ENCODE measurements at regions not wholly inside any gene's neighbourhood (a gene's known extent, or its start where the extent isn't known, plus 50 kb on each side); places are given as distances from the start of the nearest gene placed in this dataset.

DNA sequence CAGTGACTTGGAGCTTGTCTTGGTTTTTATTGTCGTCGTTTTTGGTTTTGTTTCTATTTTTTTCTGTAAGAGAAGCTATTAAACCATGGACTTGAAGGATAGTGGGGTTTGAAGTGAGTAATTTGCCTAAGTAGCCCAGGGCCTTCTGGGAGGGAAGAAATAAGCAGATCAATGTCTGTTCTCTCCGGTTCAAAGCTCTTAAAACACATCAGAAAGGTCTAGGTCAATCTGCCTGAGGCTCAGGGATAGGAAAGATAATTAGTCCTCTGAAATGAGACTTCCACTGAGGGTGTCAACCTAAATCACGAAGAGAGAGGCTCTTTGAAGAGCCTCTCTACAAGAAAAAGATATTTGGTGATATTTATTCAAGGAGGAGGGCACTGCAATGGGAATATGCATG lies 178.0 kb downstream of the MATN1 start:
- Histone ChIP-seq H3K36me3 (ENCODE audit: insufficient read depth, low read length) (no peaks in the 10 kb centered on the region), H3K4me2 (ENCODE audit: low read length) (no peak overlapping the region), H3K9me3 (ENCODE audit: low read length) (no peaks in the 10 kb centered on the region), H3K9me2 (ENCODE audit: insufficient read depth, low read length) (no peaks in the 10 kb centered on the region), H3K79me2 (replicated peaks; ENCODE audit: insufficient read depth, low read length) (no peaks in the 10 kb centered on the region), H4K20me1 (ENCODE audit: insufficient read depth) (no peaks in the 10 kb centered on the region), H3F3A (ENCODE audit: insufficient read depth, low read length, poor library complexity, severe bottlenecking) (no peaks in the 10 kb centered on the region), H3K27ac (ENCODE audit: low read length) (no peak overlapping the region), H3K27me3 (ENCODE audit: insufficient read depth, low read depth, low read length) (no peaks in the 10 kb centered on the region), H3K4me3 (ENCODE audit: low read length) (no peak overlapping the region), H3K9ac (ENCODE audit: low read length) (no peak overlapping the region), H2AFZ (ENCODE audit: low read depth, low read length) (no peak overlapping the region)
- TF ChIP-seq REST (IDR thresholded peaks at IDR 0.05; ENCODE audit: borderline replicate concordance) (no peak), SMC3 (conservative IDR thresholded peaks at IDR 0.05; ENCODE audit: poor library complexity) (no peak), CTCF (IDR thresholded peaks at IDR 0.05; ENCODE audit: poor library complexity, severe bottlenecking) (no peak), MXI1 (conservative IDR thresholded peaks at IDR 0.05; ENCODE audit: poor library complexity, severe bottlenecking) (no peak), EZH2 (IDR thresholded peaks at IDR 0.05; ENCODE audit: borderline replicate concordance, insufficient read depth, low read length, poor library complexity, severe bottlenecking) (no peak), EP300 (conservative IDR thresholded peaks at IDR 0.05; ENCODE audit: poor library complexity, severe bottlenecking) (no peak), POLR2AphosphoS5 (IDR thresholded peaks at IDR 0.05) (no peak), TAF1 (IDR thresholded peaks at IDR 0.05; ENCODE audit: low read depth) (no peak), RAD21 (conservative IDR thresholded peaks at IDR 0.05) (no peak)

GRCh38 chr1:30541721-30542485 lies 181.5 kb downstream of the MATN1 start:
- Histone ChIP-seq H4K20me1 (ENCODE audit: insufficient read depth) (no peaks in the 10 kb centered on the region), H3K9me2 (ENCODE audit: insufficient read depth, low read length) (no peaks in the 10 kb centered on the region), H3K9me3 (ENCODE audit: low read length) (no peaks in the 10 kb centered on the region), H3K4me2 (ENCODE audit: low read length) (no peak overlapping the region), H3F3A (ENCODE audit: insufficient read depth, low read length, poor library complexity, severe bottlenecking) (no peaks in the 10 kb centered on the region), H3K79me2 (replicated peaks; ENCODE audit: insufficient read depth, low read length) (no peaks in the 10 kb centered on the region), H2AFZ (ENCODE audit: low read depth, low read length) (no peak overlapping the region), H3K9ac (ENCODE audit: low read length) (no peak overlapping the region), H3K27ac (ENCODE audit: low read length) (no peak overlapping the region), H3K36me3 (ENCODE audit: insufficient read depth, low read length) (no peaks in the 10 kb centered on the region), H3K27me3 (ENCODE audit: insufficient read depth, low read depth, low read length) (no peaks in the 10 kb centered on the region), H3K4me3 (ENCODE audit: low read length) (no peak overlapping the region)
- TF ChIP-seq POLR2AphosphoS5 (IDR thresholded peaks at IDR 0.05) (no peak), EZH2 (IDR thresholded peaks at IDR 0.05; ENCODE audit: borderline replicate concordance, insufficient read depth, low read length, poor library complexity, severe bottlenecking) (no peak), CTCF (IDR thresholded peaks at IDR 0.05; ENCODE audit: poor library complexity, severe bottlenecking) (no peak), SMC3 (conservative IDR thresholded peaks at IDR 0.05; ENCODE audit: poor library complexity) (no peak), RAD21 (conservative IDR thresholded peaks at IDR 0.05) (no peak), EP300 (conservative IDR thresholded peaks at IDR 0.05; ENCODE audit: poor library complexity, severe bottlenecking) (no peak), REST (IDR thresholded peaks at IDR 0.05; ENCODE audit: borderline replicate concordance) (no peak), MXI1 (conservative IDR thresholded peaks at IDR 0.05; ENCODE audit: poor library complexity, severe bottlenecking) (no peak), TAF1 (IDR thresholded peaks at IDR 0.05; ENCODE audit: low read depth) (no peak)

Measured in neural cell (in vitro differentiated cells).